GM18498 (cell line): ENCODE measurements at regions not wholly inside any gene's neighbourhood (a gene's known extent, or its start where the extent isn't known, plus 50 kb on each side); places are given as distances from the start of the nearest gene placed in this dataset.

Experiments
- ATAC-seq: cut with Tn5 transposase; IDR thresholded peaks from one replicate; pipeline ENCODE4 v1.9.1; 2021; ENCODE audit warnings: mild to moderate bottlenecking, moderate library complexity; ENCODE audit not compliant: unreplicated experiment

GRCh38 chr9:36463467-36463866, 63.4 kb upstream of the RNF38 start:
- no peak for ATAC-seq

GRCh38 chr9:36462245-36462644, 62.2 kb upstream of the RNF38 start:
- no peak for ATAC-seq

GRCh38 chr9:36461323-36461722, 61.3 kb upstream of the RNF38 start:
- no peak for ATAC-seq

DNA sequence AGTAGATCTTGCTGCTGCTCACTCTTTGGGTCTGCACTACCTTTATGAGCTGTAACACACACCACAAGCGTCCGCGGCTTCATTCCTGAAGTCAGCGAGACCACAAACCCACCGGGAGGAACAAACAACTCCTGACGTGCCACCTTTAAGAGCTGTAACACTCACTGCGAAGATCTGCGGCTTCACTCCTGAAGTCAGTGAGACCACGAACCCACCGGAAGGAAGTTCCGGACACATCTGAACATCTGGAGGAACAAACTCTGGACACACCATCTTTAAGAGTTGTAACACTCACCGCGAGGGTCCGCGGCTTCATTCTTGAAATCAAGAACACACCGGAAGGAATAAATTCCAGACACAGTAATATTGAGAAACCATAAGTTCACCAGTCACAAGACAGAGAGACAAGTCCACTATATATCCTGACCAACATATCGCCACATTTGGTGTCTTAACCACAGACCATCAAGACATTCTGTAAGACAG, 58.4 kb upstream of the RNF38 start:
- peak; percentile 57 for ATAC-seq

DNA sequence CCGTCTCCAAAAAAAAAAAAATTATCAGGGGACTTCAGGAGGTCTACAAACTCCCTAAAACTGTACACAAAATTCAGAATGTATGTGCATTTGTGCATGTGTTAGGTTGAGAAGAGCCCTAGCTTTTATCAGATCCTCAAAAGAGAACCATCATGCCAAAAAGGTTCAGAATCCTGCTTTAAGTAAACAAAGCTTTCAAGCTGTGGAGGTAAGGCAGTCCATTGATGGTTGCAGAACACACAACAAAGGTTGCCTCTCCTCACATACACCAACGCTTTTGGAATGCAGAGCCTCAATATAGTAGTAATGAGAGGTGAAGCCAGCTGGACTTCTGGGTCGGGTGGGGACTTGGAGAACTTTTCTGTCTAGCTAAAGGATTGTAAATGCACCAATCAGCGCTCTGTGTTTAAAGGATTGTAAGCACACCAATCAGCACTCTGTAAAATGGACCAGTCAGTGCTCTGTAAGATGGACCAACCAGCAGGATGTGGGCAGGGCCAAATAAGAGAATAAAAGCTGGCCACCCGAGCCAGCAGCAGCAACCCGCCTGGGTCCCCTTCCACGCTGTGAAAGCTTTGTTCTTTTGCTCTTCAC, 57.9 kb upstream of the RNF38 start:
- ATAC-seq, result no peak

GRCh38 chr9:36456480-36457065, 56.5 kb upstream of the RNF38 start:
- ATAC-seq, result no peak

GRCh38 chr9:36451949-36452348, 51.9 kb upstream of the RNF38 start:
- no peak for ATAC-seq

DNA sequence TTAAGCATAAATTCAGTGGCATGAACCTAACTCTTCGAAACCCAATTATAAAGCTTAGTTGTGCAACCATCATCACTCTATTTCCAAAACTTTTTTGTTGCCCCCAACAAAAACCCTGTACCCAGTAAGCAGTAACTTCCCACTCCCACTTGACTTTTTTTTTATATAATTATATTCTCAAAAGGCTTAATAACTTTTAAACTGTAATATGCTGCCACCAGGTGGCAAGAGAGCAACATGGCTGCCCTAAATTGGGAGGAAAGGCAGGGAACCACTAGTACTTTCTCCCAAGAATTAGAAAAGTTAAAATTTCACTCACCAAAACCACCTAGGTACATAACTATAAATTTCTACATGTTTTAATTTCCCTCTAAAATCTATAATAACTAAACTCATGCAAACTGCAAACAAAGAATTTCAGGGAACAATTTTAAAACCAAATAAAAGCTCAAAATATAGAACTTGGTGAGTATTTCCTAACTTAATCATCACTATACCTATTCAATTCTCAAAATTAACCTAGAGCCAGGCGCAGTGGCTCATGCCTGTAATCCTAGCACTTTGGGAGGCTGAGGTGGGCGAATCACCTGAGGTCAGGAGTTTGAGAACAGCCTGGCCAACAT, 50.2 kb upstream of the RNF38 start:
- no peak for ATAC-seq
